BJ (cell line): ENCODE measurements at regions not wholly inside any gene's neighbourhood (a gene's known extent, or its start where the extent isn't known, plus 50 kb on each side); places are given as distances from the start of the nearest gene placed in this dataset.

Experiments
- CTCF ChIA-PET: fragments of 350-600 bp; formaldehyde crosslinking; extraction: SDS; loops from one replicate; lab custom pipeline; 2021; ENCODE audit warnings: antibody characterized with exemption, inconsistent platforms; lab: Yijun Ruan, JAX
- POLR2A ChIA-PET: fragments of 300-600 bp; sonication (Branson Sonifier 250); formaldehyde crosslinking; extraction: SDS; loops from one replicate; lab custom pipeline; 2021; ENCODE audit warnings: antibody characterized with exemption; lab: Charles Lee
- DNase-seq: peaks from one replicate; pipeline ENCODE4 v3.0.0-alpha.2; 2011; ENCODE audit warnings: low read depth
- H3K27me3 ChIP-seq: 2 replicates; pipeline ENCODE4 v1.6.0; 2011; ENCODE audit warnings: low read length; ENCODE audit not compliant: control insufficient read depth, insufficient read depth
- H3K36me3 ChIP-seq: 2 replicates; pipeline ENCODE4 v1.5.1; 2011; ENCODE audit warnings: low read length; ENCODE audit not compliant: control insufficient read depth, insufficient read depth
- H3K4me3 ChIP-seq: 2 replicates; pipeline ENCODE4 v1.5.1; 2011; ENCODE audit warnings: low read depth, mild to moderate bottlenecking, control low read depth, low read length
- TF ChIP-seq, protein P1 (sequence below): IDR thresholded peaks from 2 replicates; pipeline ENCODE4 v1.5.1; 2011; ENCODE audit warnings: low read depth, mild to moderate bottlenecking, control low read depth, inconsistent platforms, low read length, moderate library complexity; ENCODE audit not compliant: insufficient read depth

DNA sequence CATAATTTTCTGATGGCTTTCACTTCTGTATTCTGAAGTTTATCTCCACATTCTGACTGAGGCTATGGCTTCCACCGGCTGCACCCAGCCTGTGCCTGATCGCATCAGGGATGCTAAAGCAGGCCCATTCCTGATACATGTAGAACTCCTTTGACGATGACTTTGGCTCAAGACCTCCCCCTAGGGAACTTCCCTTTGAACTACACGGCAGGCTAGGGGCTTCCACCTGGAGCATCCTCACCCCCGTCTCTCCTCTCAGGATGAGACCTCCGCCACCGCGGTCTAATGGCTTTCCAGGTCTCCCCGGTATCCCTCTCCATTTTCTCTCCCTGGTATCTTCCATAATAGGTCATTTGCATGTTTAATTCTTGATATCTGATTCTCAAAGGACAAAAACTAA, 214.9 kb upstream of the CHST9 start:
- ChIA-PET POLR2A (no interaction called here), CTCF (no interaction called here)
- Histone ChIP-seq H3K27me3 (no peaks in the 10 kb centered on the region), H3K4me3 (no peak overlapping the region), H3K36me3 (no peaks in the 10 kb centered on the region)
- TF ChIP-seq, protein P1, sequence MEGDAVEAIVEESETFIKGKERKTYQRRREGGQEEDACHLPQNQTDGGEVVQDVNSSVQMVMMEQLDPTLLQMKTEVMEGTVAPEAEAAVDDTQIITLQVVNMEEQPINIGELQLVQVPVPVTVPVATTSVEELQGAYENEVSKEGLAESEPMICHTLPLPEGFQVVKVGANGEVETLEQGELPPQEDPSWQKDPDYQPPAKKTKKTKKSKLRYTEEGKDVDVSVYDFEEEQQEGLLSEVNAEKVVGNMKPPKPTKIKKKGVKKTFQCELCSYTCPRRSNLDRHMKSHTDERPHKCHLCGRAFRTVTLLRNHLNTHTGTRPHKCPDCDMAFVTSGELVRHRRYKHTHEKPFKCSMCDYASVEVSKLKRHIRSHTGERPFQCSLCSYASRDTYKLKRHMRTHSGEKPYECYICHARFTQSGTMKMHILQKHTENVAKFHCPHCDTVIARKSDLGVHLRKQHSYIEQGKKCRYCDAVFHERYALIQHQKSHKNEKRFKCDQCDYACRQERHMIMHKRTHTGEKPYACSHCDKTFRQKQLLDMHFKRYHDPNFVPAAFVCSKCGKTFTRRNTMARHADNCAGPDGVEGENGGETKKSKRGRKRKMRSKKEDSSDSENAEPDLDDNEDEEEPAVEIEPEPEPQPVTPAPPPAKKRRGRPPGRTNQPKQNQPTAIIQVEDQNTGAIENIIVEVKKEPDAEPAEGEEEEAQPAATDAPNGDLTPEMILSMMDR, result no peak
- DNase-seq, result no peak

DNA sequence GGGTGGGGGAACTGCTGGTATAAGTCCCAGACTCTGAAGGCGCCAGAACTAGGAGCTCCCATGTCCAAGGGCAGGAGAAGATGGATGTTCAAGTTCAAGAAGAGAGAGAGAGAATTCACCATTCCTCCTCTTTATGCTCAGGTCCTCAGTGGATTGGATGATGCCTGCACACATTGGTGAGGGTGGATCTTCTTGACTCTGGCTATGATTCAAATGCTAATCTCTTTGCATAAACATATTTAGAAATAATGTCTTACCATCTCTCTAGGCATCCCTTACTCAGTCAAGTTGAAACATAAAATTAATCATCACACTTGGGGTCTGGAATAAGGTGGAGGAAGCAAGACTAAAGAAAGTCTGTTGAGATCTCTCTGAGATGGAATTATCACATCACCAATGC, 210.6 kb upstream of the CHST9 start:
- CTCF ChIA-PET, result interaction anchor here (0.6 kb wide), 1 partner anchor 925 kb away, joined by 3 read pairs; no protein-coding TSS in a partner anchor
- Histone ChIP-seq H3K27me3 (no peaks in the 10 kb centered on the region), H3K36me3 (no peaks in the 10 kb centered on the region), H3K4me3 (no peak overlapping the region)
- POLR2A ChIA-PET, result no interaction called here
- TF ChIP-seq, protein P1, result no peak
- no peak for DNase-seq

DNA sequence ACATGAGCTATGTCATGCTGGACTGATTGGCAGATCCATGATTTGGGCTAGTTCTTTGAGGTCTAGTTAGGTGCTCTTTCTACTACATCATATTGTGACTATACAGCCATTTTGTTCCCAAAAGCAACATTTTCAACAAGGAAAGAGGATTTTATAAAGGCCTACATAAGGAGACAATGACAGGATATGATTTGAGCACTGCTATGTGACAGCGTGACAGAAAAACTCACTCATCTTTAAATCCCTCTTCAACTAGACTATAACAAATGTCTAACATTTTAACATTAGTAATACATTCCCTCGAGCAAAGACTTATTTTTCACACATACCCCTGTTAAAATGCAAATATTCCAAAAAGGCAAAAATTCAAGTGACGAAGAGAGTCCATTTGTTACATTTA, 209.6 kb upstream of the CHST9 start:
- TF ChIP-seq, protein P1, result no peak
- ChIA-PET POLR2A (no interaction called here), CTCF (no interaction called here)
- Histone ChIP-seq H3K27me3 (no peaks in the 10 kb centered on the region), H3K36me3 (no peaks in the 10 kb centered on the region), H3K4me3 (no peak overlapping the region)
- no peak for DNase-seq

DNA sequence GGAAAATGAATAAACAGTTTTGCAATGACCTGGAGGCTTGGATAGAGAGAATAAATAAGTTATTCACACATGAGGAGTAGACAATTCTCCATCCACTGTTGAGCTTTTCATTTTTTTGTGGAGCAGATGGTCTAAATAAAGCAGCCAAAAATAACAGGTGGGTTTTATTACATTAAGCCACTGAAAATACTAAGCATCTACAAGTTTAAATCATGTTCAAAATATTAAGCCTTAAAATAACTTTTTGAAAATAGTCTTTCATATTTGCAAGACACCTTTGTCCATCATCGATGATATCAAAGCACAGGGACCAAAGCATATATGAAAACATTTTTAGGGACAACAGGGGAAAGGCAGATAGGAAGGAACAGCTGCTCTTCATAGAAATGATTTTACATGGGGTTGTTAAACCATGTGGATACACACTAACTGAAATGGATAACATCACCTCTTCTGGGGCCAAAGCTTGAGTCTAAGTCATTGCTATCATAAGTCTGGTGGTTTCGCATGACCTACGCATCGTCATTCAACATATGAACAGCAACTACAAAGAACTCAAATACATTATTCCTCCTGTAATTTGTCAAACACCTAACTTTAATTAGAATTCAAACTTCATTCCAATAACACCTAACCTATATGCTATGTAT, 197.6 kb upstream of the CHST9 start:
- POLR2A ChIA-PET, result no interaction called here
- CTCF ChIA-PET, result interaction anchor here (0.6 kb wide), 2 partner anchors 53 to 1039 kb away, joined by 3 read pairs; no protein-coding TSS in a partner anchor
- DNase-seq, result no peak
- Histone ChIP-seq H3K36me3 (no peaks in the 10 kb centered on the region), H3K4me3 (no peak overlapping the region), H3K27me3 (no peaks in the 10 kb centered on the region)
- TF ChIP-seq, protein P1, result no peak

DNA sequence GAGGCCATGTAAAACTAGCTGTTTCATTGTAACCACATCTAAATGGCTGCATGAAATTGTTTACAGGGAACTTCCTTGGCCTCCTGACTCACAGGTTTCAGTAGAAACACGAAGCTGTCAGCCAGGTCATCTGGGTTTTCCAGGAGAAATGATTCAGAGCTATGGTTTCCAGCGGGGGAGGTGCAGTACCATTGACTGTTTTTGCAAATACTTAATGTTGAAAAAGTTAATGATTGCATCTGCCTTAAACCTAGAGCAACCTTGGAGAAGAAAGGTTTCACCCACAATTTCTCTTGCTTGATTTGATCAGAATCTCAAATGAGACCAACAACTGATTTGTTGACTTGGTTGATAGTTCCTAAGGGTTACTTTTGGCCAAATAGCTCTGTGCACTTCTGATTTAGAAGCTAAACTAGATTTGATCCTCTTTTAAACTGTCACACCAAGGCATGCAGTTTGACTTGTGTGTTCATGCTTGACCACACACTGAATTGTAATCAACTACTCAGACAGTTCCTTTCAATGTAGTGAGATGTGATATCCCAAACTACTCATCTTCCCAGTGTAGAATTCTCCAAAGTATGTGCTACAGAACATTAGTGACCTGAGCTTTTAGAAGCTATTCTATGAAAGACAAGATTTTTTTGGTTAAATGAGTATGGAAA, 193.5 kb upstream of the CHST9 start:
- TF ChIP-seq, protein P1, result no peak
- CTCF ChIA-PET, result no interaction called here
- Histone ChIP-seq H3K27me3 (no peaks in the 10 kb centered on the region), H3K4me3 (no peak overlapping the region), H3K36me3 (no peaks in the 10 kb centered on the region)
- no peak for DNase-seq
- POLR2A ChIA-PET, result no interaction called here
